H9 (cell line): ENCODE measurements at regions not wholly inside any gene's neighbourhood (a gene's known extent, or its start where the extent isn't known, plus 50 kb on each side); places are given as distances from the start of the nearest gene placed in this dataset.

ENCODE experiments used
- DNase-seq: peaks from one replicate; pipeline ENCODE4 v3.0.0-alpha.2; 2017
- H2AFZ ChIP-seq: one replicate; pipeline ENCODE4 v1.6.1; 2013; ENCODE audit warnings: mild to moderate bottlenecking, low read length, control low read depth, moderate library complexity
- H2AK5ac ChIP-seq: 2 replicates; pipeline ENCODE4 v1.6.1; 2013; ENCODE audit warnings: low read length, control low read depth, mixed read lengths; ENCODE audit not compliant: insufficient read length
- H2BK120ac ChIP-seq: one replicate; pipeline ENCODE4 v1.6.1; 2013; ENCODE audit warnings: low read depth, mild to moderate bottlenecking, low read length, control low read depth, inconsistent platforms; ENCODE audit not compliant: poor library complexity, severe bottlenecking
- H2BK12ac ChIP-seq: 2 replicates; pipeline ENCODE4 v1.6.1; 2013; ENCODE audit warnings: low read length, control low read depth, mixed read lengths, low read depth; ENCODE audit not compliant: insufficient read length
- H2BK15ac ChIP-seq: 2 replicates; pipeline ENCODE4 v1.6.1; 2013; ENCODE audit warnings: low read depth, low read length, control low read depth
- H2BK20ac ChIP-seq: one replicate; pipeline ENCODE4 v1.6.1; 2013; ENCODE audit warnings: low read depth, mild to moderate bottlenecking, low read length, control low read depth, inconsistent platforms; ENCODE audit not compliant: poor library complexity, severe bottlenecking
- H2BK5ac ChIP-seq: 2 replicates; pipeline ENCODE4 v1.6.1; 2013; ENCODE audit warnings: low read length, control low read depth, mixed read lengths; ENCODE audit not compliant: insufficient read length
- H3K14ac ChIP-seq: 2 replicates; pipeline ENCODE4 v1.6.1; 2013; ENCODE audit warnings: low read length, control low read depth; ENCODE audit not compliant: insufficient read depth
- H3K18ac ChIP-seq: 2 replicates; pipeline ENCODE4 v1.6.1; 2013; ENCODE audit warnings: low read depth, mild to moderate bottlenecking, mixed read lengths, low read length, control low read depth; ENCODE audit not compliant: insufficient read length
- H3K23ac ChIP-seq: 2 replicates; pipeline ENCODE4 v1.6.1; 2013; ENCODE audit warnings: low read length, control low read depth, mixed read lengths, low read depth; ENCODE audit not compliant: insufficient read length
- H3K23me2 ChIP-seq: 2 replicates; pipeline ENCODE4 v1.6.1; 2013; ENCODE audit warnings: low read depth, mild to moderate bottlenecking, mixed read lengths, low read length, control low read depth; ENCODE audit not compliant: insufficient read length, poor library complexity, severe bottlenecking
- H3K27ac ChIP-seq: 2 replicates; pipeline ENCODE4 v1.5.1; 2013; ENCODE audit warnings: low read length, control low read depth, mixed read lengths, low read depth; ENCODE audit not compliant: insufficient read length
- H3K27me3 ChIP-seq: 2 replicates; pipeline ENCODE4 v1.6.1; 2013; ENCODE audit warnings: low read length, control low read depth, inconsistent platforms; ENCODE audit not compliant: insufficient read depth
- H3K4ac ChIP-seq: 2 replicates; pipeline ENCODE4 v1.6.1; 2013; ENCODE audit warnings: low read depth, mild to moderate bottlenecking, control low read depth, inconsistent platforms, low read length, moderate library complexity
- H3K4me1 ChIP-seq: 2 replicates; pipeline ENCODE4 v1.6.1; 2013; ENCODE audit warnings: low read length, control low read depth, inconsistent platforms; ENCODE audit not compliant: insufficient read depth
- H3K4me2 ChIP-seq: 2 replicates; pipeline ENCODE4 v1.6.1; 2013; ENCODE audit warnings: low read length, control low read depth, mixed read lengths; ENCODE audit not compliant: insufficient read length, insufficient read depth
- H3K56ac ChIP-seq: 2 replicates; pipeline ENCODE4 v1.6.1; 2013; ENCODE audit warnings: low read depth, mild to moderate bottlenecking, mixed read lengths, low read length, control low read depth; ENCODE audit not compliant: insufficient read length
- H3K79me1 ChIP-seq: 2 replicates; pipeline ENCODE4 v1.6.1; 2013; ENCODE audit warnings: low read depth, mild to moderate bottlenecking, moderate library complexity, low read length, control low read depth, inconsistent platforms; ENCODE audit not compliant: insufficient read depth, poor library complexity, severe bottlenecking
- H3K79me2 ChIP-seq: 2 replicates; pipeline ENCODE4 v1.6.1; 2013; ENCODE audit warnings: low read length, control low read depth, inconsistent platforms; ENCODE audit not compliant: insufficient read depth
- H3K9ac ChIP-seq: 2 replicates; pipeline ENCODE4 v1.6.1; 2013; ENCODE audit warnings: low read length, control low read depth, mixed read lengths; ENCODE audit not compliant: insufficient read length; ENCODE audit errors: extremely low read depth
- H3K9me3 ChIP-seq: one replicate; pipeline ENCODE4 v1.6.1; 2013; ENCODE audit warnings: low read depth, low read length, inconsistent platforms; ENCODE audit not compliant: control insufficient read depth
- H3T11ph ChIP-seq: one replicate; pipeline ENCODE4 v1.6.1; 2013; ENCODE audit warnings: mild to moderate bottlenecking, low read length, control low read depth, inconsistent platforms
- H4K20me1 ChIP-seq: one replicate; pipeline ENCODE4 v1.6.1; 2013; ENCODE audit not compliant: control insufficient read depth, insufficient read length, insufficient read depth
- H4K5ac ChIP-seq: 2 replicates; pipeline ENCODE4 v1.6.1; 2013; ENCODE audit warnings: low read depth, mild to moderate bottlenecking, mixed read lengths, low read length, control low read depth; ENCODE audit not compliant: insufficient read length
- H4K8ac ChIP-seq: replicated peaks from 2 replicates; pipeline ENCODE4 v1.6.1; 2013; ENCODE audit warnings: low read length, control low read depth, mixed read lengths, low read depth; ENCODE audit not compliant: insufficient read length
- H4K91ac ChIP-seq: 2 replicates; pipeline ENCODE4 v1.6.1; 2013; ENCODE audit warnings: low read depth, mild to moderate bottlenecking, moderate library complexity, mixed read lengths, low read length, control low read depth; ENCODE audit not compliant: insufficient read length
- H3K27ac Mint-ChIP-seq, 3 experiments: 2 replicates in 2 of 3; 3 replicates in 1 of 3; pipeline ENCODE4 v1.8.0; 2020 to 2021; ENCODE audit warnings: mixed read lengths in 3 of 3, mild to moderate bottlenecking in 1 of 3, moderate library complexity in 1 of 3
- H3K27me3 Mint-ChIP-seq: 2 replicates; pipeline ENCODE4 v1.8.0; 2021; ENCODE audit warnings: low read depth, mild to moderate bottlenecking, moderate library complexity, mixed read lengths
- H3K36me3 Mint-ChIP-seq, 3 experiments: 2 replicates in 2 of 3; 3 replicates in 1 of 3; pipeline ENCODE4 v1.8.0; 2020 to 2021; ENCODE audit warnings: low read depth in 3 of 3, mixed read lengths in 3 of 3; ENCODE audit not compliant: insufficient read depth in 1 of 3
- H3K4me1 Mint-ChIP-seq, 2 experiments: 2 replicates each; pipeline ENCODE4 v1.8.0; 2020; ENCODE audit warnings: mixed read lengths in 2 of 2
- H3K4me3 Mint-ChIP-seq, 2 experiments: 2 replicates in 1 of 2; 3 replicates in 1 of 2; pipeline ENCODE4 v1.8.0; 2020 to 2021; ENCODE audit warnings: mild to moderate bottlenecking in 2 of 2, mixed read lengths in 2 of 2, moderate library complexity in 1 of 2
- H3K9me3 Mint-ChIP-seq, 2 experiments: 2 replicates in 1 of 2; 3 replicates in 1 of 2; pipeline ENCODE4 v1.8.0; 2020; ENCODE audit warnings: mild to moderate bottlenecking in 2 of 2, mixed read lengths in 2 of 2, moderate library complexity in 1 of 2
- CTCF ChIP-seq: fragments of 200-600 bp; sonication (generic); conservative IDR thresholded peaks from 3 replicates; pipeline ENCODE4 v1.8.0; 2021; ENCODE audit warnings: antibody characterized with exemption, mild to moderate bottlenecking
- WGBS: extraction: QIAGEN DNeasy Blood & Tissue Kit; methylation state at CpG from one replicate; pipeline ENCODE4 v1.1.7; 2013; ENCODE audit warnings: missing lambda C conversion rate, low lambda C conversion rate, mixed read lengths; ENCODE audit not compliant: insufficient read length; ENCODE audit errors: extremely low coverage; 5-methylcytosine and 5-hydroxymethylcytosine counted together

- Mint-ChIP-seq H3K4me1 (no peaks in the 10 kb centered on the region), H3K9me3 (peaks cover 0 to 45% of the 10 kb centered on the region in 2 experiments; a peak in 2 of 5 replicates), H3K27me3 (no peaks in the 10 kb centered on the region), H3K4me3 (no peak overlapping the region), H3K27ac (no peak overlapping the region), H3K36me3 (peaks cover 0 to 6% (median 0%) of the 10 kb centered on the region in 3 experiments; a peak in 1 of 7 replicates)
- WGBS: no CpG with 5 or more reads among the region's 7 CpGs
- no peaks in the 10 kb centered on the region for H3K23me2 ChIP-seq
- no peak overlapping the region for H2BK15ac ChIP-seq
- H3K18ac ChIP-seq: no peak overlapping the region
- H4K91ac ChIP-seq: no peak overlapping the region
- no peaks in the 10 kb centered on the region for H3K4me1 ChIP-seq
- no peak overlapping the region for H3K9ac ChIP-seq
- H3K27ac ChIP-seq: no peak overlapping the region
- H2BK12ac ChIP-seq: no peak overlapping the region
- H3K4ac ChIP-seq: no peak overlapping the region
- no peaks in the 10 kb centered on the region for H4K20me1 ChIP-seq
- no peak for TF ChIP-seq CTCF
- H3K14ac ChIP-seq: no peak overlapping the region
- H3K27me3 ChIP-seq: no peaks in the 10 kb centered on the region
- H2BK120ac ChIP-seq: no peak overlapping the region
- no peak overlapping the region for H4K8ac ChIP-seq
- no peak overlapping the region for H4K5ac ChIP-seq
- H3T11ph ChIP-seq: no peak overlapping the region
- peaks cover 6% of the 10 kb centered on the region for H3K9me3 ChIP-seq
- no peak overlapping the region for H2AFZ ChIP-seq
- no peak overlapping the region for H2BK5ac ChIP-seq
- no peak for DNase-seq
- no peak overlapping the region for H3K23ac ChIP-seq
- no peak overlapping the region for H3K56ac ChIP-seq
- no peak overlapping the region for H2BK20ac ChIP-seq
- H3K4me2 ChIP-seq: no peak overlapping the region
- H3K79me2 ChIP-seq: no peaks in the 10 kb centered on the region
- no peak overlapping the region for H2AK5ac ChIP-seq
- H3K79me1 ChIP-seq: no peaks in the 10 kb centered on the region
These were observed 130.8 kb upstream of the IL1RAPL2 start for GRCh38 chrX:104435249-104435648.
